ENCODE measurements at regions not wholly inside any gene's neighbourhood (a gene's known extent, or its start where the extent isn't known, plus 50 kb on each side); places are given as distances from the start of the nearest gene placed in this dataset.

DNA sequence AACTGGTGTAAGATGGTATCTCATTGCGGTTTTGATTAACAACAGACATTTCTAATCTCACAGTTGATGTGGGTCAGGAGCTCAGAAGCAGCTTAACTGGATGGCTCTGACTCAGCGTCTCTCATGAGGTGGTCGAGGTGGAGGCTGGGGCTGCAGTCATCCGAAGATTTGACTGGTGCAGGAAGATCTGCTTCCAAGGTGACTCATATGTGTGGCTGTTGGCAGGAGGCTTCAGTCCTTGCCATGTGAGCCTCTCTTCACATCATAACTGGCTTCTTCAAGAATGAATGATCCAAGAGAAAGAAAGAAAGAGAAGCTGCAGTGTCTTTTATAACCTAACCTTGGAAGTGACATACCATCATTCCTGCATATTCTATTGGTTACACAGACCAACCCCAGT, 376.1 kb downstream of the SEC14L1 start:
- TF ChIP-seq CTCF (IDR thresholded peaks at IDR 0.05; ENCODE audit: low read depth, low read length, missing input control) (no peak), YY1 (IDR thresholded peaks at IDR 0.05) (no peak), FOXA1 (IDR thresholded peaks at IDR 0.05) (no peak)

Measured in liver (tissue), 2 donors.